ENCODE measurements at regions not wholly inside any gene's neighbourhood (a gene's known extent, or its start where the extent isn't known, plus 50 kb on each side); places are given as distances from the start of the nearest gene placed in this dataset.
A peak's percentile ranks its signal among the peaks of the same experiment; 100 is the strongest.

DNA sequence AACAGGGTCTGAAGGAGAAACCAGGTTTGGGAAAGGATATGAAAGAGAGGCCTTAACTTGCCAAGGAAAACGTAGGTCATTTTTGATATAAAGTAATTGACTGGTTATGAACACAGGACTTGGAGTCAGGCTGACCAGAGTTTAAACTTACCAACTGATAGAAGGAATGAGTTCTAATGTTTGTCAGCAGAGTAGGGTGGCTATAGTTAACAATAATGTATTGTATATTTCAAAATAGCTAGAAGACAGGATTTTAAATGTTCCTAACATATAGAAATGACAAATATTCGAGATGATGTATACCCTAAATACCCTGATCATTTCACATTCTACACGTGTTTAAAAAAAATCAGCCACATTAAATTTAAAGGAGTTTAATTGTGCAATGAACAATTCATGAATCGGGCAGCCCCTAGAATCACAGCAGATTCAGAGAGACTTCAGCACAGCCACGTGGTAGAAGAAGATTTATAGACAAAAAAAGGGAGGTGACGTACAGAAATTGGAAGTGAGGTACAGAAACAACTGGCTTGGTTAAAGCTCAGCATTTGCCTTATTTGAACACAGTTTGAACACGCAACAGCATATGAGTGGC, 52.5 kb upstream of the PLEKHG7 start:
- no peak for DNase-seq

DNA sequence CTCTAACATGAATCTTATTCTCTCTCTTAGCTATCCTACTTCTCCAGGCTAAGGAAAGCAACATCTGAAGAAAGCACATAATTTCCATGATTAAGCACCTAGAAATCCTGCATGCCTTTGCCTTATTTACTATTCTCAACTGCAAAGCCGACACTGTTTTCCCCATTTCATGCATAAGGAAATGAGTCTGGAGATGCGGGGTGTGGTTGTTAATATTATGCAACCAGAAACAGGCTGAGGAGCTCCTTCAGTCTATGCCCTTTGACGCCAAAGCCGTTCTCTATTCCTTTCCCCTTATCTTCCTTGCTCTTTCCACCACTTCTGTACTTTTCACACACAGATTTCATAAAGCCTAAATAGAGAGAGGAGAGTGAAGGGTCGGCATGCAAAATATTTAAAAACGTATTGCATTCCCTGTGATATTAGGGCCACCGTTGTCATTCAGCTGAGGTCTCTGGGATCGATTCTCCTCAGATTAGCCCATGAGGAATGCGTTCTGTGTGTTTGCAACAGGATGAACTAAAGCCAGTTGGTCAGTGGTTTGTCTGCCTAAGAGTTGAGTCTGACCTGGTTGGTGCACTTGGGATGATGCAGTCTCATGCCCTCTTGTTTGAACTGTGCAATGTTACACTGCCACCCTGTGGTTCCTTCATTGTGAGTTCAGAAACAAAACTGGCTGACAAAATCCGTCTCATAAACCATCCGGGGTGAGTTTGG, 53.1 kb upstream of the PLEKHG7 start:
- DNase-seq: peak; percentile 35

DNA sequence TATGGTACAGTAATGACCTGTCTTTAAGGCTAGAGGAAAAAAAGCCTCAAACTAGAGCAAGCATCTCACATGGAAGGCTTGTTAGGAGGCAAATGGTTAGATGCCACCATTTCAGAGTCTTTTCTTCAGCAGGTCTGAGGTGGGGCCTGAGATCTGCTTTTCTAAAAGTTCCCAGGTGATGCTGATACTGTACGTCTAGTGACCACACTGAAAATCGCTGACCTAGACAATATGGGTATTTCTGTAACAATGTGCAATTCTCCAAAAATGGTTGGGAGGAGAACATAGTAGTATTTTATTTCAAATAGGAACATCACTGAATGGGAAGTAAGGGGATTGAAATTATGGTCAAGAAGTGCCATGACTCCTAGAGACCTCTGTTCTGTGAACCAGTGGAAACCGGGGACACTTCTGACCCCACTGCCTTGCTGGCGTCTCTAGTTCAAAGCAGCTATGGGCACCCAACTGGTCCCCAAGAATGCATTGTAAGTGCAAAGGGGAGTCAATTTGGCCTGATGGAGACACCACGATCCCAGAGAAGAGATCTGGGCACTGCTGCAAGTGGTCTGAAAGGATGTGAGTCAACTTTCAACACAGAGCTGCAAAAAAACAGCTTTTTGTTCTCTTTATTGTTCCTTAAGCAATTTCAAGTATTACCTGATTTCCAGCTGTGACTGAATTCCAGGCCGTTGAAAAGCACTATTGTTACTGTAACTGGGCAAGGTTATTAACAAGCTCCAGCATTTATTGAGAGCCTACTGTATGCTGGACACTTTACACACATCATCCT, 54.4 kb upstream of the PLEKHG7 start:
- DNase-seq: no peak

DNA sequence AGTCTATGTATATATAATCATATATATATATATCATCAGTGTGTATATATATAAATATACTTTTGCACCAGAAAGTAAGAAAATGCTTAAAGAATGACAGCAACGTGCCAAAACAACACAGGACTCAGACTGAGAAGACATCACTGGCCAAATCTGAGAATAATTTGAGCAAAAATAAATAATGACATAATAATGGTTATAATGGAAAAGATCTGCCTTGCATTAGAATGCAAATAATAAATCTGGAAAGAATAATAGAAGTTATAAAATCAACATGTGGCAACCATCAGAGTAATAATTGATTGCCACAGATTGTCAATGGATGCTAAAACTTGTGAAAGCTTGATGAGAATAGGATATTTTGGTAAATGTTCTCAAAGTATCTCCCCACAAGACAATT, 61.5 kb upstream of the PLEKHG7 start:
- no peak for DNase-seq

DNA sequence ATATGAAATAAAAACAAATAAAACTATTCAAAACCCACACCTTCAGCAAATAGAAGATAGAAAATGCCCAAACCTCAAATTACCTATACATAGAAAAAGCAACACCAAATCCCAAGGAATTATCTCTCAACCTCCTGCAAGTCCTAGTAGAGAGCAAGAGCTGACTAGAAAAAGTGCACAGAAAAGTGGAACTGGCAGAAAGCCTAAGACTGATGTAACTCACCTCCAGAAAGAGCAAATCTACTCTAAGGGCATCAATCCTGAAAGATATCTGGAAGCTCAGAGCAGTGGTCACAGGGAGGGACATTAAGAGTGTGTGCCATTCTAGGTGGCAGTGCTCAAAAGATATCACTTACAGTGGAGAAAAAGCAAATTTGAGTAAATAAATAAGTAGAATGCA, 62.1 kb upstream of the PLEKHG7 start:
- DNase-seq: no peak

DNA sequence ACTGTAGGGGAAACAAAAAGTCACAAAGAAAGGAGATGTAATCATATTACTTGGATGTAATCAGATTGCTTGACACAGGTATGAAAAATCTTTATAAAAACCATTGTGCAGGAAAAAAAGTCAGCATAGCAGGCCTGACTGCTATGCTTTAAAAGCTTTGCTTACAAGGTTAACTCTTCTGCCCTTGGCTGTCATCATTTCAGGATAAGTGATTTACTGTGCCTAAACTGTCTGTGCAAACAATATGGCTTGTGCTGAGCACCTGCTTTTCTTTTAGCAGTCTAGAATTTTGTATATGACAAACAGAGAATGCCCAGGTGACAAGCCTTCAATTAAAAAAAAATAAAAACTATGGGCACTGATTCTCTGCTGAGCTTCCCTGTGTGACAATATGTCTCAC, 63.8 kb upstream of the PLEKHG7 start:
- DNase-seq: no peak

DNA sequence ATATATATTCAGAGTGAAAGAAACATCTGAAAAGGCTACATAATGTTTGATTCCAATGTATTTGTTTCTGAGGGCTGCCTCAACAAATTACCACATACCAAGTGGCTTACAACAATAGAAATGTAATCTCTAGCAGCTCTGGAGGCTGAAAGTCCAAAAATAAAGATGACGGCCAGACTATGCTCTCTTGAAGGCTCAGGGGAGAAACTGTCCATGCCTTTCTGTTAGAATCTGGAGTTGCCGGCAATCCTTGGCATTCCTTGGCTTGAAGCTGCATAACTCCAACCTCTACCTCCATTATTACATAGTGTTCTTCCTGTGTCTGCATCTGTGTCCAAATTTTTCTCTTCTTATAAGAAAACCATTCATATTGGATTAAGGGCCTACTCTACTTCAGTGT, 68.1 kb upstream of the PLEKHG7 start:
- no peak for DNase-seq

DNA sequence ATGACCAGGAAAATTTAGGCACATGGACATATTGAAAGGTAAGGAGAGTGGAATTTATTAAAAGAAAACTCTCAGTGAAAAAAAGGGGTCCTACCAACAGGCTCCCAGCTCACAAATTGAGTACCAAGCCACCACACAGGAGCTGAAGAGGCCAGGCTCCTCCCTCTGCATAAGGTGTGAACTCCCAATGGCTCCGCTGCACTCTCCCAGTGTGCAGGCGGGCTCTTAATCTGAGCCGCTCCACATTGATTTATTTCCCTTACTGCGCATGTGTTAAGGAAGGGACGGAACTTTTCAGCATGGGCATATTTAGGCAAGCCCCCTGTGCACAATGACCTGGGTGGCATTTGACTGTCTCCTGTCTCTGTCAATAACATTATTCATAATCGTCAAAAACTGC, 68.6 kb upstream of the PLEKHG7 start:
- no peak for DNase-seq

DNA sequence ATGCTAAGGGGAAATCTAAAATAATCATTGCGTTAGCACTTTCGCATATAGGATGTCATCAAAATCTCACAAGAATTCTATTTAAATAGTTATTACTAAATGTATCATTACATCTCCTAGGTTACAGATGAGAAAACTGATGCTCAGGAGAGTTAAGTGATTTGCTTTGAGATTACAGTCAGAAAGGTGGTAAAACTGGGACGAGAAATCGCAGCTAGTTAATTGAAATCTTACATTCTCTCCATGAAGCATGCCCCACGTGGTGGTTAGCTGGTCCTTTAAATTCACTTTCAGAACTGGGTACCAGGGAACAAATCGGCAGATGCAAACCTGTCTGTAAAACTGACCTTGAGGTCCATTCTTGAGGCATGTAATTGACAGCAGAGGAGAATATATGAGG, 71.8 kb upstream of the PLEKHG7 start:
- no peak for DNase-seq

DNA sequence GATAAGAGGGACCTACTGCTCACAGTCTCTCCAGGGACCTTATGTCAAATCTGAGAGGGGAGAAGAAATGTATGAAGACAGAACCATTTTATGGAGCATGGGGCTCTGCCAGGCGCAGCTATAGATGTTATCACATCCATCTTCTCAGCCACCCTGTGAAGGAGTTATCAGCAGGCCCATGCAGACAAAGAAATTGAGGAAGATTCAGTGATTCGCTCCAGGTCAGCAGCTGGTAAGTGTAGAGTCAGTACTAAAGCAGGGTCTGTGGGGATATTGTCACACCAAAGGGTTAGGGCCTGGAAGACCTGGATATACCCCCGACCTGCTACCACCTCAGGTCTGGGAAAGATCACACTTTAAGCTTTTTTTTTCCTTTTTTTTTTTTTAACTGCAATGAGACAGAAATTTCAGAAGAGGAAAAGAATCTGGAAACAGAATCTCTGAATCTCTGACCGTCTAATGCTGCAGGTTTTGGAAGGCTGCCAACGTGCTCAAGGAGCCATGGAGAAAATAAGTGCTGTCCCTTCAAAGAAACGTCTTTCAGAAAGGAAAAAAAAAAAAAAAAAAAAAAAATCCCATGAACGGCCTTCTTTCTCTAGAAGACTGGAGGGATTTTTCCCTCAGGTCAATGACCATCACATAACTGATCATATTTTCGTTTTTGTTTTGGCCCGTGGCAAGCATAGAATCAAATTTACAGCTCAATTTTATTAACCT, 73.3 kb upstream of the PLEKHG7 start:
- DNase-seq: no peak

DNA sequence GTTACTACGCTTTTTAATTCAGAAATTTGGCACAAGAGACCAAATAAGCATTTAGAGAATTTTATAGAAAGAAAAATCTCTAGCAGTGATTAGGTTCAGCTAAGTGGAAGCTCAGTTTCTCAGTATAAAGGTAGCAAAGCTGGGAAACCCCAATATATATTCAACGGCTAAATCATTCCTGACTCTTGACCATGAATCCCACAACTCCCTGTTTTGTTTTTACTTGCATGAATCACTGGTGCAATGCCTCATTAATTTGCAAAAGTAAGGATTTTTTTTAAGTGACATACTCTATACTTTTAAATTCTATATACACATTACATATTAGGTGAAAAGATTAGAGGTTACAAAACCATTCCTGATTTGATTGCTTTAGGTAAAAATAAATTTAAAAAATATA, 74.3 kb upstream of the PLEKHG7 start:
- DNase-seq: no peak

DNA sequence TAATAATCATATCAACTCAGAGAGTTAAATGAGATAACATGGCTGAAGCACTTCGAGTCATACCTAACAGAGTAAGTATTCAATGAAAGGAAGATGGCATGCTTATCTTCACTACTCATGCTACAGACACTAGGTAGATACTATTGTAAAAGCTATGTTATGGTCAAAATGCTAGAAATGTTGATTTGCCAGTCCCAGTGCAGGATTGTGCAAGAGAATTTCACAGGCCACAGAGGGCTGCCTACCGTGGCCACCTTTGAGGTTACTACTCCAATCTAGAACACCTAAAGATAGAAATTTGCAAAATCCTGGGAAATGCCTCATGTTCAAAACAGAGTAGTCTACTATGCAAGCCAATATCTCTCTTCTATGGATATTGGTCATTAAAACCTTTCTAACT, 75.3 kb upstream of the PLEKHG7 start:
- no peak for DNase-seq

DNA sequence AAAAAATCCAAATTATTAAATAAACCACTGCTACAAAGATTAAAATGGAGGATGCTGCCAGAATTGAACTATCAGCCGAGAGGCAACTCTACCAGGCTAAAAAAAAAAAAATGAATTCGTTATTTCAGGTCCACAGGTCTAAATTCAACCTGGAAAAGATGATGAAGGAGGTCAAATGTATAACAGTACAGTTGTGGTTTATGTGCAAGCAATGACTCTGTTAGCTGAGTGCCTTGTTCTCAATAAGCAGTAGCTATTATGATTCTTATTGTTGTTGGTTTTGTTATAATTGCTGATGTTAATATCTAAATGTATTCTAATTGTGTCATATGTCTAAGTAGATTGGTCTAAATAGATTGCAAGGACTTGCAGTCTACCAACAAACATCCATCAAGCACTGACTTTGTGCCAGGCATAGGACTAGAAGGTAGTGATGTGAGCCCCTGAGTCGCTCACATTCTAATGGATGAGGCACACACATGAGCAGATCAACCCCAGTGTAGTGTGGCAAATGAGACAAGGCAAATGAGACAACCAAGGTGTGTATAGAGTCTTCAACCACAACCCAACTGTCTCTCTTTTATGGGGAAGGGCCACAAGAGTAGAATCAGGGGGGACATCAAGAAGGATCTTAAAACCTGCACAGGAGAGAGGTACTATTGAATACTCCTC, 77.0 kb upstream of the PLEKHG7 start:
- no peak for DNase-seq

DNA sequence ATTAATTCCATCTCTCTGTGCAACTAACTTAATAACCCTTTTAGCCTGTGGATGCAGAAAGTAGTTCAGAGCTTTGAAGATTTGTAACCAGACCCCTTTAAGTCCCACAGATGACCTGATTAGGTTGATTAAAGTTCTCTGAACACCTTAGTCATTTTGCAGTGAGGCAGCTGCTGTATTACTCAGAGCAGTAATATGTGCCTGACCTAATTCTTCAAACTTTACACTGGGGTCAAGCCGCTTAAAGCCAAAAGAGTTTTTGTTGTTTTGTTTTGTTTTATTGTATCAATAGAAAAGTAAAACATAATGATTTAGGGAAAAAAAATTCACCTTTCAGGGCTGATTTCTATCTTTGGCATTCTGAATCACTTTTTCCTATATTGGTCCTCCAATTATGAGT, 78.6 kb upstream of the PLEKHG7 start:
- DNase-seq: no peak

DNA sequence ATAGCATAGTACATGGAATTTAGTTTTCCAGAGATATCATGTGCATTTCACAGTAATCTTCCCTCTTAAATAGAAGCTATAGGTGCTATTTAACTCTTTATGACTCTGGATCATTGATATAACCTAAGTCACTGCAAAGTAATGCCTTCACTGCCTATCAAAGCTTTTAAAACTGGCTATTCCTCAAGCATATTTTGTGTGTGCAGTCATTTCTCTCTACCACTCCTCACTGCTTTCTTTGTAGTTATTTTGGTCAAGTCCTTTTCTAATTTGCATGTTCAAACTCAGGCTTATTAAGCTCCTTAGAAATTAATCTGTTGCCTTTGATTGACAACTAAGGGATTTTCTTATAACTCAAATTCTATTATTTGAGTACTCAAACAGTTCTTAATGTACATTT, 79.4 kb upstream of the PLEKHG7 start:
- DNase-seq: no peak

DNA sequence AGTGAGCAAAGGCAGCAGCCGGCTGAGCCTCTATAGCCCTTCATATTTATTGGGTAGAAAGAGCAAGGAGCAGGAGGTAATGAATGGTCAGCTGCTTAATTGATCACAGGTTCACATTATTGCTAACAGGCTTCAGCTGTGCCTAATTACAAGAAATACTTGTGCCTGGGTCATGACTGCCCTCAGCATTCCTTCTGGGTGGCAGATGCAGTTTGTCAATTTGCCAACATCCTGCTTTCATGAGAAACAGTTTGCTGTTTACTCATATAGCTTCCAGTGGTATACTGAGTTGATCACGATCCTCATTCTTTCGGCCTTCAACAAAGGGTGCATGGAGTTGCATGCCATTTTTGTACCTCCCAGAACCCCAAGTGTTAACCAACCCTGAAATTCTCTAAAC, 81.0 kb upstream of the PLEKHG7 start:
- DNase-seq: no peak

DNA sequence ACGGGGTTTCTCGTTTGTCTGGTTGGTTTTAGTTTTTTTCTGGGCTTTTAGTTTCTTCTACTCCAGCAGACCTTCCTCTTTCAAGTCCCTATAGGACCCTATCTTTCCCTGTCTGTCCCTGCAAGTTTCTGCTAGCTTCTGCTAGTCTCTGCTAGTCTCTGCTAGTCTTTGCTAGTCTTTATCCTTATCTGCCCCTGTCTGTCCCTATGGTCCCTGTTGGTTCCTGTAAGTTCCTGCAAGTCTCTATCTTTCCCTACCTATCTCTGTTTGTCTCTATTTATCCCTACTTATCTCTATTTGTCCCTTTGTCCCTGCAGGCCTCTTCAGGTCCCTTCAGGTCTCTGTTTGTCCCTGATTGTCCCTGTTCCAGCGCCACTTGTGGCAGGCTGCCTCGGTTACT, 81.5 kb upstream of the PLEKHG7 start:
- DNase-seq: no peak

DNA sequence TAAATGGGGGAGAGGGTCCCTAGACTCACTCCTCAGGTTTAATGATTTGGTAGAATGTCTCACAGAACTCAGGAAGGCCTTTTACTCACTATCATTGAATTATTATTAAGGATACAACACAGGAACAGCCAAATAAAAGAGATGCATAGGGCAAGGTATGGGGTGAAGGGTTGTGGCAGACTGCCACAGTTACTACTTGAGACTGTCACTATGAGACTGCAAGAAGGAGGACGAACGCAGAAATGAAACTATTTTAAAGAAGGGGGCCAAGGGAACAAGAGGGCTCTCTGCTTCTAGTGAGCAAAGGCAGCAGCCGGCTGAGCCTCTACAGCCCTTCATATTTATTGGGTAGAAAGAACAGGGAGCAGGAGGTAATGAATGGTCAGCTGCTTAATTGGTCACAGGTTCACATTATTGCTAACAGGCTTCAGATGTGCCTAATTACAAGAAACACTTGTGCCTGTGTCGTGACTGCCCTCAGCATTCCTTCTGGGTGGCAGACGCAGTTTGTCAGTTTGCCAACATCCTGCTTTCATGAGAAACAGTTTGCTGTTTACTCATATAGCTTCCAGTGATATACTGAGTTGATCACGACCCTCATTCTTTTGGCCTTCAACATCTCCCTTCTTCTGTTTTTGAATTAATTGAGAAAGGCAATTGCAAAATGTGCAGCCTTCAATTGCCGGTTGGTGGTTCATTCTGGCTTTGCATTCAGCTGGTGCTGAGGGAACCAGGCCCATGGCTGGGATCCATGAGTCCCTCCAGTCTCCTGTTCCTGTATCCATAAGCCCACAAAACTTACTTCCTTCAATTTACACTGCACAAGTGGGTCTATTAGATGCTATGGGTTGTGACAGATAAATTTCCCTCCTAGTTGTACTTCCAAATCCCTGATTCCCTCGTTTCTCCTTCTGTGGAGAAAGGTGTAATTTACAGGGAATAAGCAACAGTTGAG, 82.8 kb upstream of the PLEKHG7 start:
- DNase-seq: no peak

DNA sequence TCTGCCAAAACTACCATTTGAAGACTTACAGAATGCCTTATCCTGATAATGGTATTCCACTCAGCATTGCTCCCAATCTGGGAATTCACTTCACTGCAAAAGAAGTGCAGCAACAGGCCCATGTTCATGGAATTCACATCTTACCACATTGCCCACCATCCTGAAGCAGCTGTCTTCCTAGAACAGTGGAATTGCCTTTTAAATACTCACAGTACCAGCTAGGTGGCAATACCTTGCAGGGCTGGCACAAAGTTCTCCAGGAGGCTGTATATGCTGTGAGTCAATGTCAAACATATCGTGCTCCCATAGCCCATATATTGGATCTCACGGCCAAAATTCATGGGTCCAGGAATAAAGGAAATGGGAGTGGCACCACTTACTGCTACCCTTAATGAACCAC, 83.8 kb upstream of the PLEKHG7 start:
- no peak for DNase-seq

DNA sequence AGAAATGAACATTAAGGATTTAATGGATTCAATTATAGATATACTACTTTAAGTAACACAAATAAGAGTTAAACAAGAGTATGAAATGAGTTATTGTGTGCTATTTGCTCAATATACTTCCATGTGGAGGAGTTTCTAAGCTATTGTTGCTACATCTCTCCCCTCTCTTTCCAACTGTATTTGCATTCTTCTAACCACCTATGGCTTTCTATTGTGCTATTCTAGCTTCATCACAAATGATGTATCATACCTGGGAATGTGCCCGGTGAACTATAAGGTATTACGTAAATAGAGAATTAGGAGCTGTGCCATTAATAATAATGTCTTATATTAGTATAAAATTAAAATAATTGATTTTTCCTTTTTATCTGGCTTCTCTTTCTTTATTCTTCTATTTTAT, 87.1 kb upstream of the PLEKHG7 start:
- no peak for DNase-seq

DNA sequence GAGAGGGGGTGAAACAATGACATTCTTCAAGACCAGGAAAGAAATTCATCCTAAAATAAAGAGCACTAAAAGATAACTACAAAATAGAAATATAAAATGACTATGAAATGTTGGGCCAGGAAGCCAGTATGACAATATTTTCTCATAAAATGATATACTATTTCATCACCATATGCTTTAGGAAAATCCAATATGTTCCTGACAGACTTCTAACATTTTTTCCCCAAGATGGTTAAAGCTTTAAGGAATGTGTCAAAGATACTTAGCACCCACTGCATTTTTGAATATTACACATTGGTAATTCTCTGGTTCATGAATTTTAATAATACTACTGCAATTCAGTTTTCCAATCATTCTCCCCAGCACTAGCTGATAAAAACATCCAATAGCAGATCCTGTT, 87.7 kb upstream of the PLEKHG7 start:
- no peak for DNase-seq

DNA sequence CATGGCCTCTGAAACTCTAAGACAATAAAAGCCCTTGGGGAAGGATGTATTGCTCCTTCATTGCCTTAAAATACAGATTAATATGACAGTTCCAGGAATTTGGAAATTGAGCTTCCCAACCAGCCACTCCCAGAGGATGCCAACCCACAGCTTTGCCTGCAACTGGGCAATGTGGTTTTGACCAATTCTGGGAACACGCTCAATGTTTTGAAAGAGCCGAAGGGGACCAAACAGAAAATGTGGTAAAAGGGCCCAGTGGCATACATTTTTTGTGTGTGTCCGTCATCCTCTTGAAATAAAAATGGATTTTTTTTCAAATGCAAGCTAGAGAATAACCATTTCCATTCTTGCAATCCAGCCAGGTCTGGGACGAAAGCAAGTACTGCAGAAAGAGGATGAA, 88.3 kb upstream of the PLEKHG7 start:
- DNase-seq: no peak
